AG04449 (cell line): ENCODE measurements at regions not wholly inside any gene's neighbourhood (a gene's known extent, or its start where the extent isn't known, plus 50 kb on each side); places are given as distances from the start of the nearest gene placed in this dataset.

Experiments
- CTCF ChIA-PET: fragments of 350-600 bp; formaldehyde crosslinking; extraction: SDS; loops from one replicate; lab custom pipeline; 2021; ENCODE audit warnings: antibody characterized with exemption; lab: Yijun Ruan, JAX
- POLR2A ChIA-PET: fragments of 400-600, 350-600 bp; formaldehyde crosslinking; extraction: SDS; loops from one replicate; lab custom pipeline; 2020; ENCODE audit warnings: antibody characterized with exemption, inconsistent platforms; lab: Yijun Ruan, JAX
- DNase-seq: peaks from one replicate; pipeline ENCODE4 v3.0.0-alpha.2; 2010; ENCODE audit warnings: low read depth, low spot score
- H3K4me3 ChIP-seq: 2 replicates; pipeline ENCODE4 v1.5.1; 2011; ENCODE audit warnings: low read depth, mild to moderate bottlenecking, control low read depth, low read length
- TF ChIP-seq, protein P1 (sequence below): IDR thresholded peaks from one replicate; pipeline ENCODE4 v1.5.1; 2011; ENCODE audit warnings: mild to moderate bottlenecking, moderate library complexity, low read length, control low read depth, inconsistent platforms; ENCODE audit not compliant: insufficient read depth; ENCODE audit errors: missing control alignments

DNA sequence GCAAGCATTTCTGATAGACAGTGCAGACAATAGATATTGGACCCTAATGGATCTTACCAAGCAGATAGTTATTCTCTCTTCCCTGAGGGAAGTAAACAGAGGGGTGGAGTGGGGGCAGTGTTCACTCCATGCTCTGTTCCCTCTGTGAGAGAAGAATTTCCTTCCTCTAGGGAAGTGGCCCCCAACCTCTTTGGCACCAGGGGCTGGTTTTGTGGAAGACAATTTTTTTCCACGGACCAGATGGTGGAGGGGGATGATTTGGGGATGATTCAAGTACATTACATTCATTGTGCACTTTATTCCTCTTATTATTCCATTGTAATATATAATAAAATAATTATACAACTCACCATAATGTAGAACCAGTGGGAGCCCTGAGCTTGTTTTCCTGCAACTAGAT, 459.9 kb downstream of the ADGRL2 start:
- H3K4me3 ChIP-seq: no peak overlapping the region
- DNase-seq: no peak
- CTCF ChIA-PET: no interaction called here
- POLR2A ChIA-PET: no interaction called here
- TF ChIP-seq, protein P1, sequence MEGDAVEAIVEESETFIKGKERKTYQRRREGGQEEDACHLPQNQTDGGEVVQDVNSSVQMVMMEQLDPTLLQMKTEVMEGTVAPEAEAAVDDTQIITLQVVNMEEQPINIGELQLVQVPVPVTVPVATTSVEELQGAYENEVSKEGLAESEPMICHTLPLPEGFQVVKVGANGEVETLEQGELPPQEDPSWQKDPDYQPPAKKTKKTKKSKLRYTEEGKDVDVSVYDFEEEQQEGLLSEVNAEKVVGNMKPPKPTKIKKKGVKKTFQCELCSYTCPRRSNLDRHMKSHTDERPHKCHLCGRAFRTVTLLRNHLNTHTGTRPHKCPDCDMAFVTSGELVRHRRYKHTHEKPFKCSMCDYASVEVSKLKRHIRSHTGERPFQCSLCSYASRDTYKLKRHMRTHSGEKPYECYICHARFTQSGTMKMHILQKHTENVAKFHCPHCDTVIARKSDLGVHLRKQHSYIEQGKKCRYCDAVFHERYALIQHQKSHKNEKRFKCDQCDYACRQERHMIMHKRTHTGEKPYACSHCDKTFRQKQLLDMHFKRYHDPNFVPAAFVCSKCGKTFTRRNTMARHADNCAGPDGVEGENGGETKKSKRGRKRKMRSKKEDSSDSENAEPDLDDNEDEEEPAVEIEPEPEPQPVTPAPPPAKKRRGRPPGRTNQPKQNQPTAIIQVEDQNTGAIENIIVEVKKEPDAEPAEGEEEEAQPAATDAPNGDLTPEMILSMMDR: no peak

DNA sequence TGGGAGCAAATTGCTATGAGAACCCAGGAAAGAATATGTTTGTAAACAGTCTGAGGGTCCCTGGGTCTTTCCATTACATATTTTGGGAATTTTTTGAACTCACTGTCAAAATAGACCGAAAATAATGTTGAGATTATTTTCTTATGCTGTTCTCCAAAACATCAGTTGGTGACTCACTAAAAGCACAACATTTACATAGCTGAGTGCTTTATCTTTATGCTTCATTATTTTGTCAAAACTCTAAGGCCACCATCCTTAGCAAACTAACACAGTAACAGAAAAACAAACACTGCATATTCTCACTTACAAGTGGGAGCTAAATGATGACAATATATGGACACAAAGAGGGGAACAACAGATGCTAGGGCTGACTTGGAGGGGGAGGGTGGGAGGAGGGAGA, 459.3 kb downstream of the ADGRL2 start:
- DNase-seq: no peak
- TF ChIP-seq, protein P1: no peak
- POLR2A ChIA-PET: no interaction called here
- CTCF ChIA-PET: no interaction called here
- H3K4me3 ChIP-seq: no peak overlapping the region

DNA sequence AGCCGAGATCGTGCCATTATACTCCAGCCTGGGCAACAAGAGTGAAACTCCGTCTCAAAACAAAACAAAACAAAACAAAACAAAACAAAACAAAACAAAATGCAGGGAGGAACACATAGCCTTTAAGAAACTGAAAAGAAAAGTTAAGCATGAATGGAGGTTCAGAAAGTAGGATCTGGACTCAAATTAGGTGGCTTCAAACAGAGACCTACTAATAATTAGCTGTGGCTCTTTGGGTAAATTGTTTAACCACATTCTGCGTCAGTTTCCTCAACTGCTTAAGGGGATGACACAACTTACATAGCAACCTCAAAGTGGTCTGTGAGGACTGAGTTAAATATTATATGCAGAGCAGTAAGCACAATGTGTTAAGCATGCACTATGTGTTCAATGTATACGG, 458.2 kb downstream of the ADGRL2 start:
- TF ChIP-seq, protein P1: no peak
- CTCF ChIA-PET: no interaction called here
- DNase-seq: no peak
- POLR2A ChIA-PET: no interaction called here
- no peak overlapping the region for H3K4me3 ChIP-seq

DNA sequence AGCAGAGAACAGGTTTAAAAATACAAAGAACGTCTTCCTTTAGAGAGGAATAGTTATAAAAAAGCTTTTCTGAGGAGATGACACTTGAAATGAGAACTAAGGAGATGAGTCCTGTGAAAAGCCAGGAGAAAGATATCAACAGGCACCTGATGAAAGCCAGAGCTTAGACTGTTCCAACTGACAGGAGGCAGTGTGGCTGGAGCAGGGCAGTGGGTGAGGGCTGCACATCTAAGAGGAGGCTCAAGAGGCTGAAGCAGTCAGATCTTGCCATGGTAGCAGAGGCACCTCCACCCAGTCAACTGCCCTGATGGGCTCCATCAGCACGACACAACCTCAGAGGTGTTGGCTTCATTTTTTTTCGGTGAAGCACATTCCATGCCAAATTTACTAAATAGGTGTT, 445.3 kb downstream of the ADGRL2 start:
- TF ChIP-seq, protein P1: no peak
- no peak overlapping the region for H3K4me3 ChIP-seq
- POLR2A ChIA-PET: interaction anchor here (0.7 kb wide), 1 partner anchor 847 kb away, joined by 4 read pairs; no protein-coding TSS in a partner anchor
- DNase-seq: no peak
- CTCF ChIA-PET: no interaction called here

DNA sequence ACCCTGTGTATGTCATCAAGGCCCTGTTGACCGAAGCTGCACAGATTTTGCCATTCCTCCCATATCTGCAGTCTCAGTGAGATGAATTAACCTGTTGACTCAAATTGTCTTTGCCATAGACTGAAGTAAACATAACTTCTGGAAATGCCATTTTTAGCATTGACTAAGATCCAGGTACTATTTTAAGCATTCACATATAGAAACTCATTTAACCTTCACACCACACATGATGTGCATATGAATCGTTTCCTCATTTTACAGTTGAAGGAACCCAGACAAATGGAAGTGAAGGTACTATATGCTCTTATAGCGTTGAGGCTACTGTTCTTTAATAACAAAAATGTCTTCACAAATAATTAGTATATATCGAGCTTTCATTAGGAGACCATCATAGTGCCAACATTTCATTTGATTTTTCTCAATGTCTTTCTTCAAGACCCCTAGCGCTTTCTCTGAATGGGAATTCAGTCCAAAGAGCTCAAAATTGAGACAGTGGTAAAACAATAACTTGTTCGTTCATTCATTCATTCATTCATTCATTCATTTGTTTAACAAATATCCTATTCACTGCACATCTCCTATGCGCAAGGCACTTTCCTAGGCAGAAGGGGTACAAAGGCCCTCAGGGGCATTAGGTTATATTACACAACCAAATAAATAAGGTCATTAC, 444.7 kb downstream of the ADGRL2 start:
- no peak overlapping the region for H3K4me3 ChIP-seq
- ChIA-PET CTCF (no interaction called here), POLR2A (no interaction called here)
- DNase-seq: no peak
- TF ChIP-seq, protein P1: no peak

DNA sequence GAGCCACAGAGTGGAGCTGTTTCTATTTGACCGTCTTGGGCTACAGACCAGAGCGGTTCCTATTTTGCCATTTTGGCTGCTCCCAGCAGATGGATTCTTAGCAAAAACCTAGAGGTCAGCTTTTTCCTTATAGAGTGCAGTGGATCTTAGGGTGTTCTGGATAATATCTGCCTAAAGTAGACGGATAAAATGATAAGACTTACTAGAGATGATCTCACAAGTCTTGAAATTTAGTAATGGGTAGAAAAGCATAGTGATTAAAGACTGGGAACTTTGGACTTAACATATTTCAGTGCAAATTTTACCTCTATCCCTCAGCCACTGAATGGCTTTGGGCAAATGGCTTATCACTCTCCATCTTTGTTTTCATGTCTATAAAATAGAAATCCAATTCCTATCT, 439.8 kb downstream of the ADGRL2 start:
- H3K4me3 ChIP-seq: no peak overlapping the region
- TF ChIP-seq, protein P1: no peak
- POLR2A ChIA-PET: no interaction called here
- no peak for DNase-seq
- CTCF ChIA-PET: no interaction called here
